ENCODE measurements at regions not wholly inside any gene's neighbourhood (a gene's known extent, or its start where the extent isn't known, plus 50 kb on each side); places are given as distances from the start of the nearest gene placed in this dataset.

- no peak for TF ChIP-seq CTCF (IDR thresholded peaks at IDR 0.05; ENCODE audit: poor library complexity)
- no peak for TF ChIP-seq EZH2 (IDR thresholded peaks at IDR 0.05; ENCODE audit: borderline replicate concordance)
These were observed 72.2 kb upstream of the L3MBTL4 start for GRCh38 chr18:6486764-6487426.
